ENCODE measurements at regions not wholly inside any gene's neighbourhood (a gene's known extent, or its start where the extent isn't known, plus 50 kb on each side); places are given as distances from the start of the nearest gene placed in this dataset.

- no peak for DNase-seq
Observed at GRCh38 chr15:47355759-47356158, 361.5 kb upstream of the SEMA6D start.

- DNase-seq, result no peak
Observed at GRCh38 chr15:47356297-47356696, 361.0 kb upstream of the SEMA6D start.

- no peak for DNase-seq
Observed at GRCh38 chr15:47358876-47359275, 358.4 kb upstream of the SEMA6D start.

- no peak for DNase-seq
Observed at GRCh38 chr15:47360305-47360704, 357.0 kb upstream of the SEMA6D start.

GRCh38 chr15:47362118-47362905 lies 355.0 kb upstream of the SEMA6D start:
- DNase-seq, result no peak

- no peak for DNase-seq
Observed at GRCh38 chr15:47363653-47364052, 353.7 kb upstream of the SEMA6D start.

GRCh38 chr15:47364230-47365141 lies 352.8 kb upstream of the SEMA6D start:
- DNase-seq, result no peak

- no peak for DNase-seq
Observed at GRCh38 chr15:47366884-47367283, 350.4 kb upstream of the SEMA6D start.

- no peak for DNase-seq
Observed at GRCh38 chr15:47367726-47368390, 349.4 kb upstream of the SEMA6D start.

GRCh38 chr15:47371939-47372338 lies 345.4 kb upstream of the SEMA6D start:
- no peak for DNase-seq

- DNase-seq, result no peak
Observed at GRCh38 chr15:47374222-47374621, 343.1 kb upstream of the SEMA6D start.

GRCh38 chr15:47376190-47376589 lies 341.1 kb upstream of the SEMA6D start:
- DNase-seq, result no peak

- DNase-seq, result no peak
Observed at GRCh38 chr15:47377465-47377864, 339.8 kb upstream of the SEMA6D start.

GRCh38 chr15:47378527-47378926 lies 338.8 kb upstream of the SEMA6D start:
- DNase-seq, result no peak

GRCh38 chr15:47383102-47383501 lies 334.2 kb upstream of the SEMA6D start:
- DNase-seq, result no peak

- no peak for DNase-seq
Observed at GRCh38 chr15:47383801-47384200, 333.5 kb upstream of the SEMA6D start.

GRCh38 chr15:47384341-47384740 lies 333.0 kb upstream of the SEMA6D start:
- no peak for DNase-seq

- DNase-seq, result no peak
Observed at GRCh38 chr15:47384776-47385175, 332.5 kb upstream of the SEMA6D start.

GRCh38 chr15:47386459-47386858 lies 330.8 kb upstream of the SEMA6D start:
- no peak for DNase-seq

- DNase-seq, result no peak
Observed at GRCh38 chr15:47388299-47388698, 329.0 kb upstream of the SEMA6D start.

- DNase-seq, result no peak
Observed at GRCh38 chr15:47390208-47390765, 327.0 kb upstream of the SEMA6D start.

- no peak for DNase-seq
Observed at GRCh38 chr15:47394286-47394809, 323.0 kb upstream of the SEMA6D start.

GRCh38 chr15:47395076-47395475 lies 322.2 kb upstream of the SEMA6D start:
- no peak for DNase-seq

Data from activated CD4-positive, alpha-beta T cell treated with anti-CD3 and anti-CD28 coated beads for 48 hours (primary cell).